GM18498 (cell line): ENCODE measurements at regions not wholly inside any gene's neighbourhood (a gene's known extent, or its start where the extent isn't known, plus 50 kb on each side); places are given as distances from the start of the nearest gene placed in this dataset.
"Not testable (repeated sequence)": the region's sequence is repeated elsewhere in the genome, so short reads cannot be mapped to it uniquely, and the experiment has no call there.

Source experiments
- ATAC-seq: cut with Tn5 transposase; IDR thresholded peaks from one replicate; pipeline ENCODE4 v1.9.1; 2021; ENCODE audit warnings: mild to moderate bottlenecking, moderate library complexity; ENCODE audit not compliant: unreplicated experiment

- not testable (repeated sequence) for ATAC-seq
These were observed 68.1 kb downstream of the GOLGA6L6 start for GRCh38 chr15:20473465-20473864.

GRCh38 chr15:20472983-20473382 lies 68.6 kb downstream of the GOLGA6L6 start:
- not testable (repeated sequence) for ATAC-seq

GRCh38 chr15:20470810-20471209 lies 70.8 kb downstream of the GOLGA6L6 start:
- ATAC-seq, result not testable (repeated sequence)

GRCh38 chr15:20441138-20441537 lies 100.5 kb downstream of the GOLGA6L6 start:
- not testable (repeated sequence) for ATAC-seq

- not testable (repeated sequence) for ATAC-seq
These were observed 101.2 kb downstream of the GOLGA6L6 start for GRCh38 chr15:20440390-20440789.

- not testable (repeated sequence) for ATAC-seq
These were observed 102.5 kb downstream of the GOLGA6L6 start for GRCh38 chr15:20439111-20439510.

- not testable (repeated sequence) for ATAC-seq
These were observed 103.3 kb downstream of the GOLGA6L6 start for GRCh38 chr15:20438255-20438654.

- ATAC-seq, result not testable (repeated sequence)
These were observed 108.1 kb downstream of the GOLGA6L6 start for GRCh38 chr15:20433468-20433867.

- ATAC-seq, result not testable (repeated sequence)
These were observed 111.1 kb downstream of the GOLGA6L6 start for GRCh38 chr15:20430495-20430894.

GRCh38 chr15:20420710-20421109 lies 120.9 kb downstream of the GOLGA6L6 start:
- ATAC-seq, result not testable (repeated sequence)

- not testable (repeated sequence) for ATAC-seq
These were observed 125.0 kb downstream of the GOLGA6L6 start for GRCh38 chr15:20416618-20417017.

- ATAC-seq, result not testable (repeated sequence)
These were observed 131.9 kb downstream of the GOLGA6L6 start for GRCh38 chr15:20409667-20410198.

- ATAC-seq, result no peak
These were observed 132.4 kb downstream of the GOLGA6L6 start for GRCh38 chr15:20409247-20409646.

GRCh38 chr15:20407553-20407952 lies 134.0 kb downstream of the GOLGA6L6 start:
- no peak for ATAC-seq

GRCh38 chr15:20404571-20404970 lies 137.0 kb downstream of the GOLGA6L6 start:
- ATAC-seq, result not testable (repeated sequence)

- not testable (repeated sequence) for ATAC-seq
These were observed 139.0 kb downstream of the GOLGA6L6 start for GRCh38 chr15:20402586-20402985.

- not testable (repeated sequence) for ATAC-seq
These were observed 140.5 kb downstream of the GOLGA6L6 start for GRCh38 chr15:20401058-20401457.

GRCh38 chr15:20398680-20399079 lies 142.9 kb downstream of the GOLGA6L6 start:
- not testable (repeated sequence) for ATAC-seq

GRCh38 chr15:20388161-20388560 lies 153.4 kb downstream of the GOLGA6L6 start:
- ATAC-seq, result not testable (repeated sequence)

- no peak for ATAC-seq
These were observed 155.4 kb downstream of the GOLGA6L6 start for GRCh38 chr15:20386198-20386597.

- not testable (repeated sequence) for ATAC-seq
These were observed 161.4 kb downstream of the GOLGA6L6 start for GRCh38 chr15:20380199-20380598.

- no peak for ATAC-seq
These were observed 164.7 kb downstream of the GOLGA6L6 start for GRCh38 chr15:20376872-20377271.

- ATAC-seq, result not testable (repeated sequence)
These were observed 169.2 kb downstream of the GOLGA6L6 start for GRCh38 chr15:20372416-20372815.
